GM12873 (cell line): ENCODE measurements at regions not wholly inside any gene's neighbourhood (a gene's known extent, or its start where the extent isn't known, plus 50 kb on each side); places are given as distances from the start of the nearest gene placed in this dataset.

Experiments
- CTCF ChIP-seq: IDR thresholded peaks from 2 replicates; pipeline ENCODE4 v1.5.1; 2012; ENCODE audit warnings: low read depth, mild to moderate bottlenecking, moderate library complexity, low read length, control low read depth; ENCODE audit not compliant: insufficient read depth; ENCODE audit errors: missing control alignments

- peak; percentile 53 for TF ChIP-seq CTCF
Observed at GRCh38 chr6:78810146-78810545, 57.2 kb upstream of the IRAK1BP1 start.

GRCh38 chr6:78810698-78811097 lies 56.7 kb upstream of the IRAK1BP1 start:
- TF ChIP-seq CTCF: no peak
